Mesendoderm (in vitro differentiated cells): ENCODE measurements at regions not wholly inside any gene's neighbourhood (a gene's known extent, or its start where the extent isn't known, plus 50 kb on each side); places are given as distances from the start of the nearest gene placed in this dataset.

Source experiments
- DNase-seq: peaks from one replicate; pipeline ENCODE4 v3.0.0; 2013
- H2AK5ac ChIP-seq: 2 replicates; pipeline ENCODE4 v1.6.1; 2013; ENCODE audit warnings: low read length, inconsistent platforms
- H2BK120ac ChIP-seq: 2 replicates; pipeline ENCODE4 v1.6.1; 2013; ENCODE audit warnings: low read depth, mild to moderate bottlenecking, low read length, moderate library complexity, mixed read lengths
- H2BK15ac ChIP-seq: replicated peaks from 2 replicates; pipeline ENCODE4 v1.6.1; 2013; ENCODE audit warnings: low read depth, mild to moderate bottlenecking, moderate library complexity
- H2BK5ac ChIP-seq: 2 replicates; pipeline ENCODE4 v1.6.1; 2013; ENCODE audit warnings: low read length, inconsistent platforms
- H3K18ac ChIP-seq: 2 replicates; pipeline ENCODE4 v1.6.1; 2013; ENCODE audit warnings: mild to moderate bottlenecking, low read length, mixed read lengths
- H3K23ac ChIP-seq: one replicate; pipeline ENCODE4 v1.6.1; 2013; ENCODE audit warnings: low read length
- H3K27ac ChIP-seq: 2 replicates; pipeline ENCODE4 v1.5.1; 2013; ENCODE audit warnings: low read depth, mild to moderate bottlenecking, inconsistent platforms, low read length, moderate library complexity
- H3K27me3 ChIP-seq: 2 replicates; pipeline ENCODE4 v1.6.1; 2013; ENCODE audit warnings: low read length, control low read depth, mild to moderate bottlenecking, inconsistent platforms; ENCODE audit not compliant: insufficient read depth, poor library complexity
- H3K36me3 ChIP-seq: 2 replicates; pipeline ENCODE4 v1.6.1; 2013; ENCODE audit warnings: low read length, inconsistent platforms; ENCODE audit not compliant: control insufficient read depth, insufficient read depth
- H3K4ac ChIP-seq: one replicate; pipeline ENCODE4 v1.6.1; 2013; ENCODE audit warnings: low read depth, mild to moderate bottlenecking, low read length, moderate library complexity
- H3K4me1 ChIP-seq: 2 replicates; pipeline ENCODE4 v1.6.1; 2013; ENCODE audit warnings: low read depth, low read length, inconsistent platforms; ENCODE audit not compliant: control insufficient read depth
- H3K4me2 ChIP-seq: 2 replicates; pipeline ENCODE4 v1.6.1; 2013; ENCODE audit warnings: low read length
- H3K4me3 ChIP-seq: 2 replicates; pipeline ENCODE4 v1.5.1; 2013; ENCODE audit warnings: mild to moderate bottlenecking, low read length
- H3K56ac ChIP-seq: one replicate; pipeline ENCODE4 v1.6.1; 2013; ENCODE audit warnings: low read length
- H3K79me1 ChIP-seq: 2 replicates; pipeline ENCODE4 v1.6.1; 2013; ENCODE audit warnings: low read length, inconsistent platforms
- H3K79me2 ChIP-seq: 2 replicates; pipeline ENCODE4 v1.6.1; 2013; ENCODE audit warnings: mild to moderate bottlenecking, low read length; ENCODE audit not compliant: control insufficient read depth, insufficient read depth
- H3K9ac ChIP-seq: 2 replicates; pipeline ENCODE4 v1.6.1; 2013; ENCODE audit warnings: low read length, inconsistent platforms
- H4K5ac ChIP-seq: one replicate; pipeline ENCODE4 v1.6.1; 2013; ENCODE audit warnings: low read length
- H4K8ac ChIP-seq: one replicate; pipeline ENCODE4 v1.6.1; 2013; ENCODE audit warnings: low read depth, mild to moderate bottlenecking, control low read depth, low read length, moderate library complexity
- WGBS: extraction: QIAGEN DNeasy Blood & Tissue Kit; methylation state at CpG from one replicate; pipeline ENCODE4 v1.1.7; 2013; ENCODE audit warnings: low lambda C conversion rate, missing lambda C conversion rate; ENCODE audit not compliant: insufficient coverage; ENCODE audit errors: extremely low coverage; 5-methylcytosine and 5-hydroxymethylcytosine counted together

GRCh38 chr6:121499666-121500065 is 64.2 kb downstream of the GJA1 start:
- Histone ChIP-seq H3K4me3 (no peak overlapping the region), H4K8ac (no peak overlapping the region), H3K79me2 (no peaks in the 10 kb centered on the region), H2BK5ac (no peak overlapping the region), H3K56ac (no peak overlapping the region), H3K4me2 (no peak overlapping the region), H3K18ac (no peak overlapping the region), H3K9ac (no peak overlapping the region), H3K4me1 (no peaks in the 10 kb centered on the region), H2AK5ac (no peak overlapping the region), H2BK120ac (no peak overlapping the region), H2BK15ac (no peak overlapping the region), H3K36me3 (no peaks in the 10 kb centered on the region), H3K23ac (no peak overlapping the region), H3K79me1 (no peaks in the 10 kb centered on the region), H3K4ac (no peak overlapping the region), H3K27ac (no peak overlapping the region), H4K5ac (no peak overlapping the region), H3K27me3 (no peaks in the 10 kb centered on the region)
- WGBS: no CpG with 5 or more reads among the region's 2 CpGs
- no peak for DNase-seq

GRCh38 chr6:121503589-121503991 is 68.1 kb downstream of the GJA1 start:
- no peak for DNase-seq
- Histone ChIP-seq H3K9ac (no peak overlapping the region), H3K23ac (no peak overlapping the region), H3K27ac (no peak overlapping the region), H3K4me2 (no peak overlapping the region), H2BK5ac (no peak overlapping the region), H2AK5ac (no peak overlapping the region), H3K27me3 (no peaks in the 10 kb centered on the region), H3K4ac (no peak overlapping the region), H3K4me3 (no peak overlapping the region), H3K4me1 (no peaks in the 10 kb centered on the region), H4K5ac (no peak overlapping the region), H2BK120ac (no peak overlapping the region), H2BK15ac (no peak overlapping the region), H3K56ac (peak overlapping the region; percentile 12), H3K18ac (peak overlapping the region; percentile 39), H3K36me3 (no peaks in the 10 kb centered on the region), H3K79me1 (no peaks in the 10 kb centered on the region), H4K8ac (no peak overlapping the region), H3K79me2 (no peaks in the 10 kb centered on the region)
- no CpG with 5 or more reads among the region's 2 CpGs for WGBS

- no peaks in the 10 kb centered on the region for H3K4me1 ChIP-seq
- no peak overlapping the region for H4K8ac ChIP-seq
- no CpG with 5 or more reads among the region's 1 CpG for WGBS
- no peak overlapping the region for H2BK120ac ChIP-seq
- H3K4me2 ChIP-seq: no peak overlapping the region
- no peak overlapping the region for H3K4ac ChIP-seq
- H3K36me3 ChIP-seq: no peaks in the 10 kb centered on the region
- no peaks in the 10 kb centered on the region for H3K79me2 ChIP-seq
- no peak overlapping the region for H3K4me3 ChIP-seq
- H3K56ac ChIP-seq: no peak overlapping the region
- H3K27ac ChIP-seq: no peak overlapping the region
- H4K5ac ChIP-seq: no peak overlapping the region
- no peak overlapping the region for H2BK5ac ChIP-seq
- H3K23ac ChIP-seq: no peak overlapping the region
- no peak overlapping the region for H2BK15ac ChIP-seq
- H2AK5ac ChIP-seq: no peak overlapping the region
- H3K79me1 ChIP-seq: no peaks in the 10 kb centered on the region
- no peaks in the 10 kb centered on the region for H3K27me3 ChIP-seq
- DNase-seq: no peak
- H3K18ac ChIP-seq: no peak overlapping the region
- no peak overlapping the region for H3K9ac ChIP-seq
Observed at GRCh38 chr6:121504227-121504626, 68.8 kb downstream of the GJA1 start.

- no peak for DNase-seq
- Histone ChIP-seq H3K36me3 (no peaks in the 10 kb centered on the region), H3K9ac (no peak overlapping the region), H4K8ac (no peak overlapping the region), H2AK5ac (no peak overlapping the region), H2BK15ac (no peak overlapping the region), H3K4ac (no peak overlapping the region), H3K27me3 (no peaks in the 10 kb centered on the region), H3K4me3 (no peak overlapping the region), H4K5ac (no peak overlapping the region), H3K18ac (no peak overlapping the region), H3K27ac (no peak overlapping the region), H3K56ac (peak overlapping the region; percentile 9), H2BK120ac (no peak overlapping the region), H3K79me1 (no peaks in the 10 kb centered on the region), H3K4me1 (no peaks in the 10 kb centered on the region), H3K79me2 (no peaks in the 10 kb centered on the region), H3K23ac (no peak overlapping the region), H2BK5ac (no peak overlapping the region), H3K4me2 (no peak overlapping the region)
- WGBS: no CpG with 5 or more reads among the region's 2 CpGs
Observed at GRCh38 chr6:121505284-121505683, 69.8 kb downstream of the GJA1 start.

- Histone ChIP-seq H3K23ac (no peak overlapping the region), H3K56ac (no peak overlapping the region), H2AK5ac (no peak overlapping the region), H3K9ac (no peak overlapping the region), H3K4me1 (no peaks in the 10 kb centered on the region), H3K4me3 (no peak overlapping the region), H3K79me1 (no peaks in the 10 kb centered on the region), H4K8ac (no peak overlapping the region), H2BK5ac (no peak overlapping the region), H3K4me2 (no peak overlapping the region), H2BK120ac (no peak overlapping the region), H3K36me3 (no peaks in the 10 kb centered on the region), H3K79me2 (no peaks in the 10 kb centered on the region), H3K4ac (no peak overlapping the region), H4K5ac (no peak overlapping the region), H3K18ac (no peak overlapping the region), H3K27me3 (no peaks in the 10 kb centered on the region), H2BK15ac (peak overlapping the region; percentile 92), H3K27ac (no peak overlapping the region)
- no CpG with 5 or more reads among the region's 7 CpGs for WGBS
- DNase-seq: peak; percentile 37
Observed at GRCh38 chr6:121506761-121507754, 71.6 kb downstream of the GJA1 start.
